ENCODE measurements at regions not wholly inside any gene's neighbourhood (a gene's known extent, or its start where the extent isn't known, plus 50 kb on each side); places are given as distances from the start of the nearest gene placed in this dataset.

GRCh38 chr5:160507221-160507721, 85.6 kb downstream of the PTTG1 start:
- TF ChIP-seq CTCF (IDR thresholded peaks at IDR 0.05; ENCODE audit: poor library complexity) (no peak), EZH2 (IDR thresholded peaks at IDR 0.05; ENCODE audit: borderline replicate concordance) (no peak)
